CD8-positive, alpha-beta memory T cell (primary cell): ENCODE measurements at regions not wholly inside any gene's neighbourhood (a gene's known extent, or its start where the extent isn't known, plus 50 kb on each side); places are given as distances from the start of the nearest gene placed in this dataset.

Experiments
- CTCF ChIA-PET: fragments of 350-600 bp; sonication (Branson Sonifier 250); formaldehyde crosslinking; loops from one replicate; lab custom pipeline; 2021; ENCODE audit warnings: antibody characterized with exemption; lab: Charles Lee
- POLR2A ChIA-PET: fragments of 350-600 bp; sonication (Branson Sonifier 250); formaldehyde crosslinking; loops from one replicate; lab custom pipeline; 2021; ENCODE audit warnings: antibody characterized with exemption; lab: Charles Lee
- DNase-seq, 5 donors: peaks; one replicate each; pipeline versions ENCODE4 v3.0.0 to v3.0.0-alpha.2; 2020 to 2022; ENCODE audit warnings: mixed read lengths in 1 of 5
- H3K27ac ChIP-seq: one replicate; pipeline ENCODE4 v1.7.0; 2013; ENCODE audit warnings: low read depth, mild to moderate bottlenecking, low read length, moderate library complexity
- H3K27me3 ChIP-seq: 2 replicates; pipeline ENCODE4 v1.7.0; 2013; ENCODE audit warnings: low read length, mild to moderate bottlenecking; ENCODE audit not compliant: insufficient read depth, poor library complexity, severe bottlenecking
- H3K36me3 ChIP-seq: 2 replicates; pipeline ENCODE4 v1.7.0; 2013; ENCODE audit warnings: mild to moderate bottlenecking, low read length, moderate library complexity; ENCODE audit not compliant: insufficient read depth
- H3K4me1 ChIP-seq: 2 replicates; pipeline ENCODE4 v1.7.0; 2013; ENCODE audit warnings: mild to moderate bottlenecking, low read length, moderate library complexity; ENCODE audit not compliant: insufficient read depth
- H3K4me3 ChIP-seq: 2 replicates; pipeline ENCODE4 v1.7.0; 2013; ENCODE audit warnings: mild to moderate bottlenecking, low read length
- H3K9me3 ChIP-seq: 2 replicates; pipeline ENCODE4 v1.7.0; 2013; ENCODE audit warnings: mild to moderate bottlenecking, low read length
- H3K27ac Mint-ChIP-seq, 8 donors: one replicate each; pipeline ENCODE4 v1.8.0; 2020 to 2021; ENCODE audit warnings: mixed read lengths in 8 of 8, mild to moderate bottlenecking in 6 of 8, inconsistent platforms in 3 of 8, moderate library complexity in 3 of 8
- H3K27me3 Mint-ChIP-seq, 2 donors: one replicate each; pipeline ENCODE4 v1.8.0; 2020 to 2021; ENCODE audit warnings: mixed read lengths in 2 of 2, mild to moderate bottlenecking in 1 of 2, moderate library complexity in 1 of 2
- H3K36me3 Mint-ChIP-seq, 3 donors: one replicate each; pipeline ENCODE4 v1.8.0; 2020 to 2021; ENCODE audit warnings: mixed read lengths in 3 of 3, inconsistent platforms in 1 of 3, mild to moderate bottlenecking in 1 of 3
- H3K4me1 Mint-ChIP-seq, 3 donors: one replicate each; pipeline ENCODE4 v1.8.0; 2020 to 2021; ENCODE audit warnings: mixed read lengths in 3 of 3, inconsistent platforms in 1 of 3, mild to moderate bottlenecking in 1 of 3
- H3K4me3 Mint-ChIP-seq, 7 donors: one replicate each; pipeline ENCODE4 v1.8.0; 2020 to 2021; ENCODE audit warnings: mixed read lengths in 7 of 7, mild to moderate bottlenecking in 6 of 7, moderate library complexity in 4 of 7, inconsistent platforms in 2 of 7
- H3K9me3 Mint-ChIP-seq, 5 donors: one replicate each; pipeline ENCODE4 v1.8.0; 2020 to 2022; ENCODE audit warnings: mixed read lengths in 5 of 5, mild to moderate bottlenecking in 3 of 5, moderate library complexity in 2 of 5, inconsistent platforms in 1 of 5

DNA sequence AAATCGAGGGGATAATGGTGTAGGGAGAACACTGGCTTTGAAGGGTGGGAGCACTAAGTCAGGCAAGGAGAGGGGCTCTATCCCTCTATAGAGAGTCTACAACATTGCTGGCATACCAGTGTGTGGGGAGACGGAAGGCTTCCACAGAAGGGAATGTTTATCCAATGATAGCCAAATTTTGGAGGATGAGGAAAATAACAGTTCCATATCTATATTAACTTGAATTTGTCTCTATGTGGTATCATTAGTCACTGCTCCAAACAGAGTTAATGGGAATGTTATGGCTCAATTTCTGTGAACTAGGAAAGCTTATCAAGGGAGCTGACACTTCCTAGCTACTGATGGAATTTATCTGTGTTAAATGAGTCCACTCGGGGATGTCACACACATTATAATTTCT is 208.9 kb upstream of the PHACTR1 start:
- Histone ChIP-seq H3K4me1 (no peaks in the 10 kb centered on the region), H3K27me3 (no peaks in the 10 kb centered on the region), H3K27ac (no peak overlapping the region), H3K4me3 (no peak overlapping the region), H3K9me3 (no peaks in the 10 kb centered on the region), H3K36me3 (no peaks in the 10 kb centered on the region)
- Mint-ChIP-seq H3K36me3 (no peaks in the 10 kb centered on the region), H3K27me3 (peaks cover 0 to 5% of the 10 kb centered on the region in 2 donors), H3K4me3 (no peak overlapping the region), H3K4me1 (no peaks in the 10 kb centered on the region), H3K9me3 (peaks cover 0 to 6% (median 0%) of the 10 kb centered on the region in 5 donors), H3K27ac (peak overlapping the region in 1 of 8 donors; percentile 26)
- CTCF ChIA-PET = no interaction called here
- POLR2A ChIA-PET = no interaction called here
- no peak for DNase-seq

DNA sequence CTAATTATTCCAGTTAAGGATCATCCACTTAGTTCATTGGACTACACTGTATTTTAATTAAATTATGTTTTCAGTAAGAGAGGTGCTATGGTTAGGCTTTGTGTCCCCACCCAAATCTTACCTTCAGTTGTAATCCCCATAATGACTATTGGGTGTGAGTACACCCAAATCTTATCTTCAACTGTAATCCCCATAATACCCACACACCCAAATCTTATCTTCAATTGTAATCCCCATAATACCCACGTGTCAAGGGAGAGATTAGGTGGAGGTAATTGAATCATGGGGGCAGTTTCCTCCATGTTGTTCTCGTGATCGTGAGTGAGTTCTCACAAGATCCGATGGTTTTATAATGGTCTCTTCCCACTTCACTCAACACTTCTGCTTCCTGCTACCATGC is 208.0 kb upstream of the PHACTR1 start:
- no peaks in the 10 kb centered on the region for H3K27me3 ChIP-seq
- H3K27me3 Mint-ChIP-seq = peaks cover 0 to 3% of the 10 kb centered on the region in 2 donors
- no peak overlapping the region for H3K4me3 Mint-ChIP-seq

DNA sequence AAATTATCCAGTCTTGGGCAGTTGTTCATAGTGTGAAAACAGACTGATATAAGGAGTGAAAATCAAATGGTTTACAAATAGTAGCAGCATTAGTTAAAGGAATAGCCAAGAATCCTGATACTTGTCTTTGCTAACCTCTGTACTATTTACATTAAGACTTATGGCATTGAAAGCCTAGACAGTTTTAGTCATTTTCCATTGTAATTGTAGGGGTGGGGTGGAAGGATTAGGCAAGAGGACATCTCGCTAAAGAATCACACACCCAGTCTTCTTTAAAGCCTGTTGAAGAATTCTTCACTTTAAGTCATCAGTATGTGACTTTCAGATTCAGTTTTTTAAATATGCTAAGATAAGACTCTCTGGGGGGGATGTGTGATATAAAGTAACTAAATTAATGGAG is 207.5 kb upstream of the PHACTR1 start:
- H3K36me3 ChIP-seq = no peaks in the 10 kb centered on the region
- no peaks in the 10 kb centered on the region for H3K4me1 Mint-ChIP-seq
- no peaks in the 10 kb centered on the region for H3K4me1 ChIP-seq
- H3K27me3 Mint-ChIP-seq = peaks cover 0 to 3% of the 10 kb centered on the region in 2 donors
- no peak overlapping the region for H3K4me3 Mint-ChIP-seq
- ChIA-PET POLR2A (no interaction called here), CTCF (no interaction called here)
- no peak overlapping the region for H3K27ac ChIP-seq
- H3K4me3 ChIP-seq = no peak overlapping the region
- no peak for DNase-seq
- H3K9me3 ChIP-seq = no peaks in the 10 kb centered on the region
- no peaks in the 10 kb centered on the region for H3K27me3 ChIP-seq
- peaks cover 0 to 6% (median 0%) of the 10 kb centered on the region in 5 donors for H3K9me3 Mint-ChIP-seq
- H3K36me3 Mint-ChIP-seq = no peaks in the 10 kb centered on the region
- H3K27ac Mint-ChIP-seq = no peak overlapping the region

More for the DNA sequence above, 208.0 kb upstream of the PHACTR1 start:
- H3K4me3 ChIP-seq = no peak overlapping the region
- Mint-ChIP-seq H3K27ac (no peak overlapping the region), H3K36me3 (no peaks in the 10 kb centered on the region), H3K9me3 (peaks cover 0 to 6% (median 0%) of the 10 kb centered on the region in 5 donors), H3K4me1 (no peaks in the 10 kb centered on the region)
- H3K36me3 ChIP-seq = no peaks in the 10 kb centered on the region
- ChIA-PET CTCF (no interaction called here), POLR2A (no interaction called here)
- H3K9me3 ChIP-seq = no peaks in the 10 kb centered on the region
- H3K27ac ChIP-seq = no peak overlapping the region
- no peak for DNase-seq
- no peaks in the 10 kb centered on the region for H3K4me1 ChIP-seq

DNA sequence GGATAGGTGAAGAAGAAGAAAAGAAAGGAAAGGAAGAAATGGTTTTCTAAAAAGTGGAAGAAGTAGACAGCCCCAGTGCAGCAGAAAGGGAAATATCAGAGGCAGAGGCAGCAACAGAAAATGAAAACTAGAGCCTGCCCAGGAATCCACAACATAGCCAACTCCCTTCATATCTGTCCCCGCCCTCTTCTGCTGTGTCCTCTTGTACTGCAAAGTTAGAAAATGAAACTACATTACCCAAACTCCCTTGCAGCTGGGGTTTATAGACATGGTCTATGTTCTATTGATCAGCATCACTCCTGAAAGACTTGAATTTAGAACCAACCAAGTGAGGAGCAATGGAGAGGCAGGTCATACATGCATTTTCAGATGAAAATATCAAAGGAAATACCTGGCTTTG is 200.5 kb upstream of the PHACTR1 start:
- POLR2A ChIA-PET = no interaction called here
- CTCF ChIA-PET = no interaction called here
- H3K9me3 ChIP-seq = no peaks in the 10 kb centered on the region
- no peaks in the 10 kb centered on the region for H3K4me1 ChIP-seq
- peaks cover 0 to 2% (median 0%) of the 10 kb centered on the region in 5 donors for H3K9me3 Mint-ChIP-seq
- no peak overlapping the region for H3K4me3 Mint-ChIP-seq
- no peaks in the 10 kb centered on the region for H3K36me3 Mint-ChIP-seq
- no peak overlapping the region for H3K27ac ChIP-seq
- H3K4me3 ChIP-seq = no peak overlapping the region
- no peaks in the 10 kb centered on the region for H3K36me3 ChIP-seq
- H3K27me3 Mint-ChIP-seq = peaks cover 0 to 1% of the 10 kb centered on the region in 2 donors
- H3K27me3 ChIP-seq = no peaks in the 10 kb centered on the region
- no peak for DNase-seq
- no peaks in the 10 kb centered on the region for H3K4me1 Mint-ChIP-seq
- no peak overlapping the region for H3K27ac Mint-ChIP-seq

DNA sequence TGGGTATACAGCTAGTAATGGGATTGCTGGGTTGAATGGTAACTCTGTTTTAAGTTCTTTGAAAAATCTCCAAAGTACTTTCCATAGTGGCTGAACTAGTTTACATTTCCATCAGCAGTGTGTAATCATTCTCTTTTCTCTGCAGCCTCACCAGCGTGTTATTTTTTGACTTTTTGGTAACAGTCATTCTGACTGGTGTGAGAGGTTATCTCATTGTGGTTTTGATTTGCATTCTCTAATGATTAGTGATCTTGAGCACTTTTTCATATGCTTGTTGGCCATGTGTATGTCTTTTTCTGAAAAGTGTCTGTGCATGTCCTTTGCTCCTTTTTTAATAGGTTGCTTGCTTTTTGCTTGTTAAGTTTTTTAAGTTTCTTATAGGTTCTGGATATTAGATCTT is 194.2 kb upstream of the PHACTR1 start:
- H3K27ac ChIP-seq = no peak overlapping the region
- CTCF ChIA-PET = no interaction called here
- no peak overlapping the region for H3K4me3 ChIP-seq
- POLR2A ChIA-PET = no interaction called here
- DNase-seq = no peak
- no peaks in the 10 kb centered on the region for H3K27me3 ChIP-seq
- Mint-ChIP-seq H3K4me1 (no peaks in the 10 kb centered on the region), H3K9me3 (peaks cover 0 to 2% (median 0%) of the 10 kb centered on the region in 5 donors), H3K36me3 (no peaks in the 10 kb centered on the region), H3K4me3 (no peak overlapping the region), H3K27ac (no peak overlapping the region), H3K27me3 (peaks cover 4 to 9% of the 10 kb centered on the region in 2 donors)
- no peaks in the 10 kb centered on the region for H3K4me1 ChIP-seq
- H3K9me3 ChIP-seq = no peaks in the 10 kb centered on the region
- H3K36me3 ChIP-seq = no peaks in the 10 kb centered on the region

DNA sequence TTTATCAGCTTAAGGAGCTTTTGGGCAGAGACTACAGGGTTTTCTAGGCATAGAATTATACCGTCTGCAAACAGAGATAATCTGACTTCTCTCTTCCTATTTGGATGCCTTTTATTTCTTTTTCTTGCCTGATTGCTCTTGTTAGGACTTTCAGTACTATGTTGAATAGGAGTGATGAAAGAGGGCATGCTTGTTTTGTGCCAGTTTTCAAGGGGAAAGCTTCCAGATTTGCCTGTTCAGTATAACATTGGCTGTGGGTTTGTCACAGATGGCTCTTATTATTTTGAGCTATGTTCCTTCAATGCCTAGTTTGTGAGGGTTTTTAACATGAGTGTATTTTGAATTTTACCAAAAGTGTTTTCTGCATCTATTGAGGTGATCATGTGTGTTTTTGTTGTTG is 192.8 kb upstream of the PHACTR1 start:
- Mint-ChIP-seq H3K4me3 (no peak overlapping the region), H3K27ac (no peak overlapping the region), H3K9me3 (peaks cover 0 to 2% (median 0%) of the 10 kb centered on the region in 5 donors), H3K36me3 (no peaks in the 10 kb centered on the region), H3K4me1 (no peaks in the 10 kb centered on the region), H3K27me3 (peaks cover 7 to 9% of the 10 kb centered on the region in 2 donors)
- Histone ChIP-seq H3K27ac (no peak overlapping the region), H3K4me3 (no peak overlapping the region), H3K36me3 (no peaks in the 10 kb centered on the region), H3K4me1 (no peaks in the 10 kb centered on the region), H3K9me3 (no peaks in the 10 kb centered on the region), H3K27me3 (no peaks in the 10 kb centered on the region)
- ChIA-PET CTCF (no interaction called here), POLR2A (no interaction called here)
- no peak for DNase-seq

DNA sequence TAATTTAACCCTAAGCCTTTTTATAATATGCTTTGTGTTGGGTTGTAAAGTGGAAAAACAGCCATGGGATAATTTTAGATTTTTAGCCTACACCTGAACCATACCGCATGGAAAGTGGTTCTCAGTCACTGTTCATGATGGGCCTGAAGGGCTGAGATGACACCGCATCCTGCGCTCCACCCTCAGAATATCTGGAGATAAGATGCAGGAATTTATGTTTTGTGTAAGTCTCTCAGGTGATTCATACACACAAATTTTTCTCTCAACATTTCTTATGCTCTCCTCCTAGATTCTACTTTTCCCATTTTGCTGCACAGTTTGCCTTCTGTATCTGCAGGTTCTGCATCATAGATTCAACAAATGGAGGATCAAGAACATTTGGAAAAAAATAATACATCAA is 191.3 kb upstream of the PHACTR1 start:
- H3K4me3 ChIP-seq = no peak overlapping the region
- Mint-ChIP-seq H3K4me3 (no peak overlapping the region), H3K27ac (no peak overlapping the region), H3K27me3 (peaks cover 7 to 9% of the 10 kb centered on the region in 2 donors), H3K9me3 (peaks cover 0 to 2% (median 0%) of the 10 kb centered on the region in 5 donors), H3K36me3 (no peaks in the 10 kb centered on the region), H3K4me1 (no peaks in the 10 kb centered on the region)
- H3K4me1 ChIP-seq = no peaks in the 10 kb centered on the region
- H3K27ac ChIP-seq = no peak overlapping the region
- DNase-seq = no peak
- ChIA-PET CTCF (no interaction called here), POLR2A (no interaction called here)
- H3K9me3 ChIP-seq = no peaks in the 10 kb centered on the region
- no peaks in the 10 kb centered on the region for H3K36me3 ChIP-seq
- no peaks in the 10 kb centered on the region for H3K27me3 ChIP-seq

DNA sequence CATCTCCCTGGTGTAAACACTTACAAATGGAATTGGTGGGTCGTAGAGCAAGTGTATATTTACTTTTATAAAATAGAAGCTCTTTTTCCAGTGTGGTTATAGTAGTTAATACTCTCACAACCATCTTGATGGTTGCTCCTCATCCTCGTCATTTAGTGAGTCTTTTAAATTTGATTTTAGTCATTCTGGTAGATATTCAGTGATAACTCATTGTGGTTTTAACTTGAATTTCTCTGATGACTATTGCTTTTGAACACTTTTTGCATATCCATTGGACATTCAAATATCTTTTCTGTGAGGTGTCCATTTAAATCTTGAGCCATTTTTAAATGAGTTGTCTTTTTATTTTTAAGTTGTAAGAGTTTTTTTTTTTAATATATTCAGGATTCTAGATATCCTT is 189.2 kb upstream of the PHACTR1 start:
- H3K4me1 Mint-ChIP-seq = no peaks in the 10 kb centered on the region
- no peak overlapping the region for H3K4me3 Mint-ChIP-seq
- Histone ChIP-seq H3K27ac (no peak overlapping the region), H3K36me3 (no peaks in the 10 kb centered on the region), H3K27me3 (no peaks in the 10 kb centered on the region), H3K4me3 (no peak overlapping the region), H3K4me1 (no peaks in the 10 kb centered on the region), H3K9me3 (no peaks in the 10 kb centered on the region)
- peaks cover 0 to 2% (median 0%) of the 10 kb centered on the region in 5 donors for H3K9me3 Mint-ChIP-seq
- POLR2A ChIA-PET = no interaction called here
- no peak overlapping the region for H3K27ac Mint-ChIP-seq
- no peaks in the 10 kb centered on the region for H3K36me3 Mint-ChIP-seq
- DNase-seq = no peak
- H3K27me3 Mint-ChIP-seq = peaks cover 7 to 9% of the 10 kb centered on the region in 2 donors
- CTCF ChIA-PET = no interaction called here

DNA sequence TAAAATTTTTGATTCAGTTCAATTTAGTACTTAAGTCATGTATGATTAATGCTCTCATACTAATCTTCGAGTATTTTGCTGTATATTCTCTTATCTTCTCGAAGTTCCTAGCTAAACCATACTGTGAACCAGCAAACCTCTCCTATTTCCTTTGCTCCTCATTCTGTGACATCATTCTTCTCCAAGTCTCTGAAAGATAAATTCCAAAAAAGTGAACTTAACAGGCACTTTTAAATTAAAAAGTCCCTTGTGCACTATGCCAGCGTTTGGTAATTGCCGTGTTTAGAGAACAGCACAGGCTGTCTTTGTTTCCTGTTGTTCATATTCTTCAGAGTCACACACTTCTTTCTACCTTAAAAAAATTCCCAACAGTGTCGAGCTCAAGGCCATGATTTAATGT is 188.4 kb upstream of the PHACTR1 start:
- Histone ChIP-seq H3K9me3 (no peaks in the 10 kb centered on the region), H3K27me3 (no peaks in the 10 kb centered on the region), H3K4me1 (no peaks in the 10 kb centered on the region), H3K27ac (no peak overlapping the region), H3K36me3 (no peaks in the 10 kb centered on the region), H3K4me3 (no peak overlapping the region)
- ChIA-PET POLR2A (no interaction called here), CTCF (no interaction called here)
- H3K27me3 Mint-ChIP-seq = peaks cover 7 to 9% of the 10 kb centered on the region in 2 donors
- no peak overlapping the region for H3K4me3 Mint-ChIP-seq
- no peak overlapping the region for H3K27ac Mint-ChIP-seq
- no peak for DNase-seq
- no peaks in the 10 kb centered on the region for H3K36me3 Mint-ChIP-seq
- H3K4me1 Mint-ChIP-seq = no peaks in the 10 kb centered on the region
- peaks cover 0 to 2% (median 0%) of the 10 kb centered on the region in 5 donors for H3K9me3 Mint-ChIP-seq
